Endothelial cell (in vitro differentiated cells): ENCODE measurements at regions not wholly inside any gene's neighbourhood (a gene's known extent, or its start where the extent isn't known, plus 50 kb on each side); places are given as distances from the start of the nearest gene placed in this dataset.

Experiments
- DNase-seq: peaks from one replicate; pipeline ENCODE4 v3.0.0; 2021; ENCODE audit warnings: low spot score
- H3K27ac Mint-ChIP-seq: one replicate; pipeline ENCODE4 v1.8.0; 2021; ENCODE audit warnings: mixed read lengths, inconsistent platforms; ENCODE audit not compliant: unreplicated experiment
- H3K27me3 Mint-ChIP-seq: one replicate; pipeline ENCODE4 v1.8.0; 2021; ENCODE audit warnings: mild to moderate bottlenecking, moderate library complexity, mixed read lengths, inconsistent platforms; ENCODE audit not compliant: unreplicated experiment
- H3K36me3 Mint-ChIP-seq: one replicate; pipeline ENCODE4 v1.8.0; 2021; ENCODE audit warnings: mild to moderate bottlenecking, low read depth, mixed read lengths, inconsistent platforms; ENCODE audit not compliant: unreplicated experiment
- H3K4me1 Mint-ChIP-seq: one replicate; pipeline ENCODE4 v1.8.0; 2021; ENCODE audit warnings: mild to moderate bottlenecking, mixed read lengths, inconsistent platforms; ENCODE audit not compliant: unreplicated experiment
- H3K4me3 Mint-ChIP-seq: one replicate; pipeline ENCODE4 v1.8.0; 2021; ENCODE audit warnings: mild to moderate bottlenecking, mixed read lengths, inconsistent platforms; ENCODE audit not compliant: unreplicated experiment
- H3K9me3 Mint-ChIP-seq: one replicate; pipeline ENCODE4 v1.8.0; 2021; ENCODE audit warnings: mixed read lengths, inconsistent platforms; ENCODE audit not compliant: unreplicated experiment
- TF ChIP-seq, protein P1 (sequence below): fragments of 200-600 bp; sonication (generic); IDR thresholded peaks from one replicate; pipeline ENCODE4 v1.5.0; 2021; ENCODE audit warnings: antibody characterized with exemption; ENCODE audit not compliant: unreplicated experiment

DNA sequence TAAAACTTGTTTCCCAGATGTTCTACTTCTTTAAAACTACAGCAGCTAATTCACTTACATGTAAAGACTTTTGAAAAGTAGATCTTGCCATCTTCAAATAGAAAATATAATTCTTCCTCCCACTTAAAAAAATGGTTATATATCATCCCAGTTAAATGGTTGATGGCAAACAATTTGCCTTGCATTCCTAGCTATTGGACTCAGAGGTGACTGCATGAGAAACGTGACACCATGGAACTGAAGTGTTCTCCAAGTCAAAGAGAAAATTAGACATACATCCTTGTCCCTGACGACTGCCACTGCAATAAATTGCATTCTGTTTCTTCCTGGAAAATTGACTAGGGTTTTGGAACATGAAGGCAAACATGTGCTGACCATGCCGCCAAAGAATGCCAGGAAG lies 95.0 kb upstream of the POM121L12 start:
- H3K27ac Mint-ChIP-seq: no peak overlapping the region
- DNase-seq: no peak
- H3K36me3 Mint-ChIP-seq: no peaks in the 10 kb centered on the region
- no peak overlapping the region for H3K4me3 Mint-ChIP-seq
- no peaks in the 10 kb centered on the region for H3K27me3 Mint-ChIP-seq
- H3K9me3 Mint-ChIP-seq: no peaks in the 10 kb centered on the region
- H3K4me1 Mint-ChIP-seq: peaks cover 2% of the 10 kb centered on the region
- TF ChIP-seq, protein P1, sequence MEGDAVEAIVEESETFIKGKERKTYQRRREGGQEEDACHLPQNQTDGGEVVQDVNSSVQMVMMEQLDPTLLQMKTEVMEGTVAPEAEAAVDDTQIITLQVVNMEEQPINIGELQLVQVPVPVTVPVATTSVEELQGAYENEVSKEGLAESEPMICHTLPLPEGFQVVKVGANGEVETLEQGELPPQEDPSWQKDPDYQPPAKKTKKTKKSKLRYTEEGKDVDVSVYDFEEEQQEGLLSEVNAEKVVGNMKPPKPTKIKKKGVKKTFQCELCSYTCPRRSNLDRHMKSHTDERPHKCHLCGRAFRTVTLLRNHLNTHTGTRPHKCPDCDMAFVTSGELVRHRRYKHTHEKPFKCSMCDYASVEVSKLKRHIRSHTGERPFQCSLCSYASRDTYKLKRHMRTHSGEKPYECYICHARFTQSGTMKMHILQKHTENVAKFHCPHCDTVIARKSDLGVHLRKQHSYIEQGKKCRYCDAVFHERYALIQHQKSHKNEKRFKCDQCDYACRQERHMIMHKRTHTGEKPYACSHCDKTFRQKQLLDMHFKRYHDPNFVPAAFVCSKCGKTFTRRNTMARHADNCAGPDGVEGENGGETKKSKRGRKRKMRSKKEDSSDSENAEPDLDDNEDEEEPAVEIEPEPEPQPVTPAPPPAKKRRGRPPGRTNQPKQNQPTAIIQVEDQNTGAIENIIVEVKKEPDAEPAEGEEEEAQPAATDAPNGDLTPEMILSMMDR: no peak

DNA sequence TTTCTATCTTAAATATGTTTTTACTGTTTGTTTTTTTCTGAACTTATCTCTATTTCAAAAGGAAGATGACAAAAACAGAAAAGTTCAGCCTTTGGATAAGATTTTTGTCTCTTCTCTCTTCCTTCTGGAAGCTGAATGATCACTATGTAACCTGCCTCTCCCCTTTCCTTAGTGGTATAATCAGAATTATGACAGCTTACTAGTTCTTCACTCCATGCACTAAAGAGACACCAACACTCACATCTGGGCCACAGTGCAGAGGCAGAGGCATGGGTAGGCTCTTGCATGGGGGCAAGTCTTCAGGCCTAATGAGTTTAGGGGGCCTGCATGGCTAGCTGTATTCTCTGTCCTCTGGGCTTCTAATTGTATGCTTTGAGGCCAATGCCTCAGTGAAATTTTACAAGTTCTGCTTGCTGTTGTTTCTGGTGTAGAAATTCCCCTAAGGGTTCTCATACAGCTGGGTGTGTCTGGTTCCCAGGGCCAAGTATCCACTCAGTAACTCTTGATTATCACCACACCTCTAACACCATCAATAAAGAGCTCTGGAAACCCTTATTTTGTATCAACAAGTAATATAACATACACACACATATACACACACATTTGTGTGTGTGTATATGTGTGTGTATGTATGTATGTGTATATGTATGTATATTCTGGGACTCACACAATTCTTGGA lies 96.8 kb upstream of the POM121L12 start:
- Mint-ChIP-seq H3K4me3 (no peak overlapping the region), H3K36me3 (no peaks in the 10 kb centered on the region), H3K4me1 (peaks cover 2% of the 10 kb centered on the region), H3K9me3 (no peaks in the 10 kb centered on the region), H3K27me3 (no peaks in the 10 kb centered on the region), H3K27ac (no peak overlapping the region)
- TF ChIP-seq, protein P1: no peak
- no peak for DNase-seq

- H3K4me1 Mint-ChIP-seq: peaks cover 2% of the 10 kb centered on the region
- TF ChIP-seq, protein P1: no peak
- H3K27ac Mint-ChIP-seq: no peak overlapping the region
- DNase-seq: no peak
- H3K4me3 Mint-ChIP-seq: no peak overlapping the region
- H3K36me3 Mint-ChIP-seq: no peaks in the 10 kb centered on the region
- H3K9me3 Mint-ChIP-seq: no peaks in the 10 kb centered on the region
- H3K27me3 Mint-ChIP-seq: no peaks in the 10 kb centered on the region
Measured at GRCh38 chr7:52936750-52937149, 98.7 kb upstream of the POM121L12 start.

- Mint-ChIP-seq H3K4me1 (no peaks in the 10 kb centered on the region), H3K27ac (no peak overlapping the region), H3K9me3 (no peaks in the 10 kb centered on the region), H3K4me3 (no peak overlapping the region), H3K36me3 (no peaks in the 10 kb centered on the region), H3K27me3 (no peaks in the 10 kb centered on the region)
- no peak for DNase-seq
- TF ChIP-seq, protein P1: no peak
Measured at GRCh38 chr7:52928591-52928990, 106.8 kb upstream of the POM121L12 start.

DNA sequence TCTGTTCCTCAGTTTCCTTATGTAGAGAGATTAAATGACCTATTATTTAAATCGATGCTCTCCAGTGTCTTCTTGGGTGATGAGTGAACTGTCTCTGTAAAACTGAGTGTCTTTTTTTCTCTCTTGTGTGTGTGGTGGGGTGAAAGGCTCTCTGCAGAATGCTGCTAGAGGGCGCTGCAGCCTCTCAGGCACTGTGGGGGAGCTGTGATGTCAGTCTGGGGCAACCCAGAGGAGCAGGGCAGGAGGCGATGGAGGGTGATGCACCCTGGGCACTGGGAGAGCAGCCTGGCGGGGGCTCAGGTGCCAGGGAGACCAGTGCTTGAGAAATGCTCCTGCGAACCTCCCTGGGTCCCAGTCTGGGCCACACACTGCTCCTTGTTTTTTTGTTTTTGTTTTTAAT lies 110.1 kb upstream of the POM121L12 start:
- TF ChIP-seq, protein P1: no peak
- Mint-ChIP-seq H3K4me1 (no peaks in the 10 kb centered on the region), H3K36me3 (no peaks in the 10 kb centered on the region), H3K9me3 (no peaks in the 10 kb centered on the region), H3K4me3 (no peak overlapping the region), H3K27ac (no peak overlapping the region), H3K27me3 (no peaks in the 10 kb centered on the region)
- no peak for DNase-seq
